Activated CD8-positive, alpha-beta T cell treated with anti-CD3 and anti-CD28 coated beads, Interleukin-2, amount 10 ng/mL, durations not matched to agents 7 days and 5 days (primary cell): ENCODE measurements at regions not wholly inside any gene's neighbourhood (a gene's known extent, or its start where the extent isn't known, plus 50 kb on each side); places are given as distances from the start of the nearest gene placed in this dataset.

Experiments used
- ATAC-seq: fragments of 150-1000 bp; cut with Tn5 transposase; one replicate; pipeline ENCODE4 v1.10.0; 2021; ENCODE audit warnings: moderate library complexity
- CTCF ChIA-PET: fragments of 350-600 bp; sonication (Branson Sonifier 250); formaldehyde crosslinking; loops from one replicate; lab custom pipeline; 2021; ENCODE audit warnings: antibody characterized with exemption; lab: Charles Lee
- POLR2A ChIA-PET: fragments of 350-600 bp; sonication (Branson Sonifier 250); formaldehyde crosslinking; loops from one replicate; lab custom pipeline; 2021; ENCODE audit warnings: antibody characterized with exemption; lab: Charles Lee
- DNase-seq: peaks from one replicate; pipeline ENCODE4 v3.0.0-alpha.2; 2020
- H3K27ac Mint-ChIP-seq: one replicate; pipeline ENCODE4 v1.8.0; 2021; ENCODE audit warnings: mild to moderate bottlenecking, mixed read lengths
- H3K27me3 Mint-ChIP-seq: one replicate; pipeline ENCODE4 v1.8.0; 2021; ENCODE audit warnings: low read depth, mixed read lengths
- H3K36me3 Mint-ChIP-seq: one replicate; pipeline ENCODE4 v1.8.0; 2021; ENCODE audit warnings: low read depth, mixed read lengths
- H3K4me1 Mint-ChIP-seq: one replicate; pipeline ENCODE4 v1.8.0; 2021; ENCODE audit warnings: low read depth, mixed read lengths
- H3K4me3 Mint-ChIP-seq: one replicate; pipeline ENCODE4 v1.8.0; 2021; ENCODE audit warnings: mild to moderate bottlenecking, mixed read lengths
- H3K9me3 Mint-ChIP-seq: one replicate; pipeline ENCODE4 v1.8.0; 2022; ENCODE audit warnings: mixed read lengths; ENCODE audit not compliant: insufficient read depth

DNA sequence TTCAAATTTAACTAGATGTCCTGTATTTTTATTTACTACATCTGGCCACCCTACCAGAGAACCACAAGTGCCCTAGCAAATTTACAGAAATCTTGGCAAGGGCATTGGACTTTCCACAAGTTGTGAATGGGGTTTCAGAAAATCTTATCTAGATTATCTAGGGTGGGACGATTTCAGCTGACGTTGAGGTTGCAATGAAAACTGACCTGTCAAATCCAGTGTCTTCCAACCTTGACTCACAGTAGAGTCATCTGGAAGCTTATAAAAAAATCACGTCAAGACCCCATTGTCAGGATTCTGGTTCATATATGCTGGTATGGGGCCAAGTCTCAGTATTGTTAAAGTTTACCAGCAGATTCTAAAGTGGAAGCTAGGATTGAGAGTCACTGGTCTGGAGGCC lies 109.6 kb upstream of the ACTBL2 start:
- Mint-ChIP-seq H3K4me3 (no peak overlapping the region), H3K27ac (no peak overlapping the region), H3K27me3 (no peaks in the 10 kb centered on the region), H3K36me3 (no peaks in the 10 kb centered on the region), H3K9me3 (no peaks in the 10 kb centered on the region), H3K4me1 (no peaks in the 10 kb centered on the region)
- DNase-seq (no peak), ATAC-seq (no peak)
- CTCF ChIA-PET = no interaction called here
- POLR2A ChIA-PET = no interaction called here

DNA sequence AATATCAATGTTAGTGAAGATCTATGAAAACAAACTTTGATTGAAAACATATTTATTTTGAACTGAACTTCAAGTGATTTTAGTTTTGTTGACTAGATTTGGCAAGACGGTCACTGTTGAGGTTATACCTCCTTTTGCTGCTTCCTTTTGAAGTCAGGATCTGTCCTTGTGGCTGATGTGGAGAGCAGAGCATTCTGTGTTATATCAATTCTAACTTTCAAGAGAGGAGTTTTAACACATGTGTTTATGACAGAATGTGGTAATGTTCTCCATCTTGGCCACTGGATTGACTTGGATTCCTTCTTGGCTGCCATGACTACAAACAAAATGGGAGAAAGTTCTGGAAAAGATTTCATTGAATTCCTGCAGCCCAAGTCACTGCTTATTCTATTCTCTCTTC lies 104.0 kb upstream of the ACTBL2 start:
- Mint-ChIP-seq H3K27me3 (no peaks in the 10 kb centered on the region), H3K27ac (no peak overlapping the region), H3K4me1 (no peaks in the 10 kb centered on the region), H3K9me3 (no peaks in the 10 kb centered on the region), H3K36me3 (no peaks in the 10 kb centered on the region), H3K4me3 (no peak overlapping the region)
- ChIA-PET POLR2A (no interaction called here), CTCF (no interaction called here)
- DNase-seq = no peak
- no peak for ATAC-seq

- DNase-seq (no peak), ATAC-seq (no peak)
- H3K4me3 Mint-ChIP-seq = no peak overlapping the region
- no peaks in the 10 kb centered on the region for H3K9me3 Mint-ChIP-seq
- CTCF ChIA-PET = interaction anchor here (1.2 kb wide), 1 partner anchor 244 kb away, joined by 3 read pairs; no protein-coding TSS in a partner anchor
- H3K4me1 Mint-ChIP-seq = no peaks in the 10 kb centered on the region
- POLR2A ChIA-PET = no interaction called here
- no peaks in the 10 kb centered on the region for H3K27me3 Mint-ChIP-seq
- H3K36me3 Mint-ChIP-seq = no peaks in the 10 kb centered on the region
- H3K27ac Mint-ChIP-seq = no peak overlapping the region
Measured at GRCh38 chr5:57582578-57583070, 100.0 kb upstream of the ACTBL2 start.

DNA sequence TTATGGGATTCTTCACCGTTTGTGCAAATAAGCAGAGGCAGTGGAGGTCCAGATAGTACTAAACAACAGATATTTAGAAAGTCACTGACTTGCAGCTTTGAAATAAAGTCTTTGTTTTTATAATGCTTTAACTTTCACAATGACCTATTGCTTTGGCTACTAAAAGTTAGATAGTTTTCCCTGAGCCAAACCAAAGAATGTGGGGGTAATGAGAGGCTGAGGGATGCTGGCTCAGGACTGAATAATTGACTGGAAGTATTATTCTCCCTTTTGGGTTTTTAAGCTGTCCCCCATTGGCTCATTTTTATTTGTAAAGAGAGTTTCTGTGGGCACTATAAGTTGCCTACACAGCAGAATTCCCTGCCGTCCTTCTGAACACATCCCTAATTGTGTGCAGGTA lies 99.2 kb upstream of the ACTBL2 start:
- ATAC-seq (no peak), DNase-seq (no peak)
- Mint-ChIP-seq H3K36me3 (no peaks in the 10 kb centered on the region), H3K4me3 (no peak overlapping the region), H3K27me3 (no peaks in the 10 kb centered on the region), H3K9me3 (no peaks in the 10 kb centered on the region), H3K4me1 (no peaks in the 10 kb centered on the region), H3K27ac (no peak overlapping the region)
- POLR2A ChIA-PET = no interaction called here
- CTCF ChIA-PET = no interaction called here

DNA sequence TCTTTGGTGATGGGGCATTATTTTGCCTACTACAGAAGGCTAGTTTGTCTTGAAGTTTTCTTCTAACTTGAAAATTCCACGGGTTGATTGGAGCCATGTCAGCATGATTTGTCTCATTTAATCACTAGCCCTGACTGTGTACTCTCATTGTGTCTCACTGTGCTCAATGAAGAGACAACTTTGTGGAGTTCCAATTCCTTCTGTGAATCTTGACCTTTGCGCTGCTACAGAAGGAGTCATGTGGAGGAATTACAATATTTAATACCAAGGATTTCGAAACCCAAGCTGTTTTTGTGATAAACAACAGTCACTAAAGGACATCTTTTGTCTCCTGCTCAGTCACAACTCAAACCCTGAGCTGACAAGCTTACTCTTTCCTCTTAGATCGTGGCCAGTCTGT lies 98.6 kb upstream of the ACTBL2 start:
- ATAC-seq (no peak), DNase-seq (no peak)
- H3K27ac Mint-ChIP-seq = no peak overlapping the region
- ChIA-PET CTCF (no interaction called here), POLR2A (no interaction called here)
- no peaks in the 10 kb centered on the region for H3K36me3 Mint-ChIP-seq
- H3K27me3 Mint-ChIP-seq = no peaks in the 10 kb centered on the region
- no peaks in the 10 kb centered on the region for H3K9me3 Mint-ChIP-seq
- no peaks in the 10 kb centered on the region for H3K4me1 Mint-ChIP-seq
- H3K4me3 Mint-ChIP-seq = no peak overlapping the region

DNA sequence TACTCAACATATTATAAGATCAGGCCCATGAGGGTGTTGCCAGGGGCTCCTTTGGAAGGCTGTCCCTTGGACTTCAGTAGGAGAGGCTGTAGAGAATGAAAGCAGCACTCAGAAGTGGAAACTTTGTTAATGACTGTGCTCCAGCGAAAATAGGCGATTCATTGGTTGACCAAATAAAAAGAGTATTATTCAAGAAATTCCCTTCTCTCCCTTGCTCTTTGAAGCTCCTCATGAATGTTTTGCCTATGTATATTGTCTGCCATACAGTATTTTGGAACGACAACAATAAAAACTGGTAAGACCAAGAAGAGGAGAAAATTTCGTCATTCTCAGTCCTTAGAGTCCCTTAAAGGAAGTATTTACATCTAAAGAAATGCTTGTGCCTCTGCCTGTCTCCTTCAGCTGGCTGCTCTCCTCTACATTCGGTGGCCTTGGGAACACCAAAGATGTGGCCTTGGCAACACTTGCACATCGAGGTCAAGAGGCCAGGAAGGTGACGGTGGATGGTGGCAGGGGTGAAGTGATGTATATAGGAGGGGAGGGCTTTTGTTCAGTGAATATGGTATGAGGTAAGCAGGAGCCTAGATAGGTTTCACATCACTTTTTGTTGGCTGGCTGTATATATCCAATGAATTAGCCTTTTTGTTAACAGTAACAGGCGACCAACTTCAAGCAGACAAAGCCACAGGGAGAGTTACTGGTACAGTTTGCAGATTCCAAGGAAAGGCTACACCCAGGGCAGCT lies 95.0 kb upstream of the ACTBL2 start:
- CTCF ChIA-PET = no interaction called here
- peaks cover 4% of the 10 kb centered on the region for H3K27me3 Mint-ChIP-seq
- no peaks in the 10 kb centered on the region for H3K9me3 Mint-ChIP-seq
- DNase-seq (no peak), ATAC-seq (no peak)
- no peaks in the 10 kb centered on the region for H3K36me3 Mint-ChIP-seq
- H3K4me3 Mint-ChIP-seq = no peak overlapping the region
- H3K27ac Mint-ChIP-seq = no peak overlapping the region
- POLR2A ChIA-PET = no interaction called here
- H3K4me1 Mint-ChIP-seq = no peaks in the 10 kb centered on the region

GRCh38 chr5:57576317-57576716 lies 93.7 kb upstream of the ACTBL2 start:
- Mint-ChIP-seq H3K27ac (no peak overlapping the region), H3K4me3 (no peak overlapping the region), H3K36me3 (no peaks in the 10 kb centered on the region), H3K4me1 (no peaks in the 10 kb centered on the region), H3K27me3 (peaks cover 5% of the 10 kb centered on the region), H3K9me3 (no peaks in the 10 kb centered on the region)
- DNase-seq = no peak
- POLR2A ChIA-PET = no interaction called here
- CTCF ChIA-PET = no interaction called here
- ATAC-seq = no peak

DNA sequence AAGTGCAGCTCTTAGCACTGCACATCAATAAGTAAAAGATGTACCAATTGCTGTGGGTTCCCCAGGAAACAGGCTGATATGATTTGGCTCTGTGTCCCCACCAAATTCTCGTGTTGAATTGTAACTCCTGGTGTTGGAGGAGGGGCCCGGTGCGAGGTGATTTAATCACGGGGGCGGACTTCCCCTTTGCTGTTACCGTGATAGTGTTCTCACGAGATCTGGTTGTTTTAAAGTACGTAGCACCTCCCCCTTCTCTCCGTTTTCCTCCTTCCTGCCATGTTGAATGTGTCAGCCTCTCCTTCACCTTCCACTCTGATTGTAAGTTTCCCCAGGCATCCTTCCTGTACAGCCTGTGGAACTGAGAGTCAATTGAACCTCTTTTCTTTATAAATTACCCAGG lies 93.2 kb upstream of the ACTBL2 start:
- CTCF ChIA-PET = no interaction called here
- ATAC-seq = no peak

DNA sequence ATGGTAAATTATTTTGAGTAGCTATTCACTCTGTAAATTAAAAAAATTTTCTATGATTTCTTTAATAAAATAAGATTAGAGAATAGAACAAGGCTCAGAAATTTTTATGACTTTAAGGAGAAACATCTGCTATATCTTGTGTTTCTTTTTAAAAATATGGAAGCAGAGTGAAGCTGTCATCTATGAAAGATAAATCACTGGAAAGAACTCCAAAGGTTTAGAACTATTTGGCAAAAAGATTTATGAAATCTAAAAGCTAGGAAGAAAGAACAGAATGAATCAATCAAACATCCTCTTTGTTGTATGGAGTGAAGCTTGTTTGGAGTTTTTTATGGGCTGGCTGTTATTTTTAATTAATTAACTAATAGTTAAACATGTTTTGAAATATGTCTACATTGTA lies 89.8 kb upstream of the ACTBL2 start:
- POLR2A ChIA-PET = no interaction called here
- DNase-seq = no peak
- no peak overlapping the region for H3K27ac Mint-ChIP-seq
- peaks cover 9% of the 10 kb centered on the region for H3K27me3 Mint-ChIP-seq
- no peak overlapping the region for H3K4me3 Mint-ChIP-seq
- no peaks in the 10 kb centered on the region for H3K4me1 Mint-ChIP-seq
- CTCF ChIA-PET = no interaction called here
- no peaks in the 10 kb centered on the region for H3K36me3 Mint-ChIP-seq
- H3K9me3 Mint-ChIP-seq = no peaks in the 10 kb centered on the region
- no peak for ATAC-seq

More for the DNA sequence above, 93.2 kb upstream of the ACTBL2 start:
- no peak overlapping the region for H3K4me3 Mint-ChIP-seq
- POLR2A ChIA-PET = no interaction called here
- no peak overlapping the region for H3K27ac Mint-ChIP-seq
- H3K9me3 Mint-ChIP-seq = no peaks in the 10 kb centered on the region
- no peaks in the 10 kb centered on the region for H3K36me3 Mint-ChIP-seq
- peaks cover 9% of the 10 kb centered on the region for H3K27me3 Mint-ChIP-seq
- DNase-seq = no peak
- no peaks in the 10 kb centered on the region for H3K4me1 Mint-ChIP-seq

DNA sequence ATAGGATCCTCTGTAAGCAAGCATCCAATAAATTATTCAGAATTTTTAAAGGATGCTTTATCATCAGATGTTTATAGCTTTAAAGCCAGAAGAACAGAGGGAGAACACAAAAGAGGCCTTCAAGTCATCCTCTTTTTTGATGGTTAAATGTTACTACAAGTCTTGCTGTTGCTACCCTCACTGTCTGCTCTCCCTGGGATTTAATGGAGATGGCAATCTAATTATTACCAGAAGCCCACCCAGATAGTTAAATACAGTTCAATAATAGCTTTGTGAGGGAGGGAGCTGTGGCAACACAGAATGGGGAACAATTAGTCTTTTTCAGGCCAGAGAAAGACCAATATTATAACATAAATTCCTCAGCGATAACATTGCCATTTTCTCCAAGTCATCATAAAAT lies 87.0 kb upstream of the ACTBL2 start:
- Mint-ChIP-seq H3K27ac (no peak overlapping the region), H3K4me3 (no peak overlapping the region), H3K36me3 (no peaks in the 10 kb centered on the region), H3K9me3 (no peaks in the 10 kb centered on the region), H3K27me3 (peaks cover 10% of the 10 kb centered on the region), H3K4me1 (no peaks in the 10 kb centered on the region)
- ATAC-seq (no peak), DNase-seq (no peak)
- CTCF ChIA-PET = no interaction called here
- POLR2A ChIA-PET = interaction anchor here (0.5 kb wide), 1 partner anchor 188 kb away, joined by 5 read pairs; no protein-coding TSS in a partner anchor

GRCh38 chr5:57568136-57568535 lies 85.5 kb upstream of the ACTBL2 start:
- Mint-ChIP-seq H3K9me3 (no peaks in the 10 kb centered on the region), H3K27me3 (peaks cover 10% of the 10 kb centered on the region), H3K4me3 (no peak overlapping the region), H3K27ac (no peak overlapping the region), H3K4me1 (no peaks in the 10 kb centered on the region), H3K36me3 (no peaks in the 10 kb centered on the region)
- DNase-seq = no peak
- no peak for ATAC-seq
- ChIA-PET CTCF (no interaction called here), POLR2A (interaction anchor here (0.6 kb wide), 1 partner anchor 12 kb away, joined by 5 read pairs; no protein-coding TSS in a partner anchor)

DNA sequence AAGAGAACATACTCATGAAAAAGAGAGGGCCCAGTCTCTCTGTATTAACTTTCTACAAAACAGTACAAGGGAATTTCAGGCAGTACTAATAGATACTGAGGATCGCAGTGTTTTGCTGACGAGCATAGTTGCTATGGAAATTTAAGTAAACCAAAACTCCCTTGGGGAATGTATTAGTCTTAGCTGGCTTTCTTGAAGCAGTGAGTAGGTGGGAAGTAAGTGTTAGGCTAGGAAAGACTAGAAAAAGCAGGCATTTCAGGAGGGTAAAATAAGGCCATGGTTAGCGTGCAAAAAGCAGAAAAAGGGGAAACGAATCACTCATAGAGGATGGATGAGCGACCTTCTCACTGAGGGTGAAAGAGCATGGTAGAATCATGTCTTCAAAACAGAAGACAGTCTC lies 84.3 kb upstream of the ACTBL2 start:
- H3K36me3 Mint-ChIP-seq = no peaks in the 10 kb centered on the region
- ATAC-seq = no peak
- no peaks in the 10 kb centered on the region for H3K9me3 Mint-ChIP-seq
- H3K4me3 Mint-ChIP-seq = no peak overlapping the region
- peaks cover 15% of the 10 kb centered on the region for H3K27me3 Mint-ChIP-seq
- ChIA-PET CTCF (no interaction called here), POLR2A (no interaction called here)
- no peak for DNase-seq
- no peak overlapping the region for H3K27ac Mint-ChIP-seq
- H3K4me1 Mint-ChIP-seq = no peaks in the 10 kb centered on the region
